Panc1 (cell line): ENCODE measurements at regions not wholly inside any gene's neighbourhood (a gene's known extent, or its start where the extent isn't known, plus 50 kb on each side); places are given as distances from the start of the nearest gene placed in this dataset.

Source experiments
- ATAC-seq: fragments of 200-7000 bp; cut with Tn5 transposase; 2 replicates; pipeline ENCODE4 v1.9.1; 2020; ENCODE audit warnings: mild to moderate bottlenecking, moderate library complexity
- BruUV-seq: library from RNA; stranded (reverse); fragments of 400-500 nt; replicated peaks from 2 replicates; lab custom pipeline; 2021; lab: Mats Ljungman, UMichigan
- CTCF ChIA-PET: fragments of 300-600 bp; sonication (Branson Sonifier 250); formaldehyde crosslinking; loops from one replicate; lab custom pipeline; 2022; ENCODE audit warnings: antibody characterized with exemption; lab: Charles Lee
- POLR2A ChIA-PET: fragments of 300-600 bp; sonication (Branson Sonifier 250); formaldehyde crosslinking; loops from one replicate; lab custom pipeline; 2022; ENCODE audit warnings: antibody characterized with exemption; lab: Charles Lee
- DNase-seq: peaks from one replicate; pipeline ENCODE4 v3.0.0-alpha.2; 2010; ENCODE audit warnings: low read depth, low spot score
- H3K27ac ChIP-seq: 2 replicates; pipeline ENCODE4 v1.5.1; 2011; ENCODE audit warnings: mild to moderate bottlenecking, low read length, inconsistent platforms
- H3K27me3 ChIP-seq: fragments of 200-500 bp; sonication (Bioruptor generic); 2 replicates; pipeline ENCODE4 v1.6.0; 2014; ENCODE audit warnings: low read length, inconsistent platforms; ENCODE audit not compliant: control insufficient read depth, insufficient read depth
- H3K36me3 ChIP-seq: fragments of 200-500 bp; sonication (Bioruptor generic); 2 replicates; pipeline ENCODE4 v1.5.1; 2014; ENCODE audit warnings: inconsistent platforms, mild to moderate bottlenecking, low read length, moderate library complexity; ENCODE audit not compliant: control insufficient read depth, insufficient read depth
- H3K4me1 ChIP-seq: 2 replicates; pipeline ENCODE4 v1.5.1; 2011; ENCODE audit warnings: inconsistent platforms, mild to moderate bottlenecking, low read length, moderate library complexity; ENCODE audit not compliant: control insufficient read depth, insufficient read depth
- H3K4me3 ChIP-seq, 2 experiments: 2 replicates each; pipeline ENCODE4 v1.5.1; 2011 to 2012; ENCODE audit warnings: low read depth in 2 of 2, low read length in 2 of 2, mild to moderate bottlenecking in 2 of 2, inconsistent platforms in 1 of 2, moderate library complexity in 1 of 2
- H3K9me3 ChIP-seq: fragments of 200-500 bp; sonication (Bioruptor generic); 2 replicates; pipeline ENCODE4 v1.5.1; 2014; ENCODE audit warnings: low read depth, mild to moderate bottlenecking, inconsistent platforms, low read length, moderate library complexity; ENCODE audit not compliant: control insufficient read depth, insufficient read depth
- CTCF ChIP-seq: fragments of 450-650 bp; IDR thresholded peaks from 2 replicates; pipeline ENCODE4 v1.5.1; 2017; ENCODE audit warnings: mild to moderate bottlenecking
- POLR2AphosphoS5 ChIP-seq: IDR thresholded peaks from 2 replicates; pipeline ENCODE4 v1.6.1; 2012; ENCODE audit warnings: mild to moderate bottlenecking, low read depth, low read length, moderate library complexity
- REST ChIP-seq, 2 experiments: IDR thresholded peaks; 2 replicates each; pipeline ENCODE4 v1.6.1; 2011 to 2012; ENCODE audit warnings: low read depth in 2 of 2, control low read depth in 1 of 2, low read length in 1 of 2, mild to moderate bottlenecking in 1 of 2, moderate library complexity in 1 of 2; ENCODE audit not compliant: insufficient read depth in 1 of 2
- SIN3A ChIP-seq: IDR thresholded peaks from 2 replicates; pipeline ENCODE4 v1.6.1; 2012; ENCODE audit warnings: low read depth, mild to moderate bottlenecking, low read length, moderate library complexity, borderline replicate concordance; ENCODE audit not compliant: insufficient read depth
- TCF7L2 ChIP-seq: IDR thresholded peaks from 2 replicates; pipeline ENCODE4 v1.6.1; 2011; ENCODE audit warnings: mild to moderate bottlenecking, low read depth, low read length, inconsistent platforms
- in situ Hi-C: cut with HindIII; loops from 2 replicates; pipeline ENCODE4 v1.10.0; 2016; ENCODE audit warnings: low sequenced_read_pairs, low pct_unique_long_range_greater_than_20kb
- intact Hi-C: fragments of 100-400 bp; cut with micrococcal nuclease; formaldehyde crosslinking; loops from one replicate; pipeline ENCODE4 v1.10.0; 2022; ENCODE audit not compliant: unreplicated experiment

GRCh38 chr6:156420172-156420993, 356.8 kb upstream of the ARID1B start:
- in situ Hi-C loops = no loop called here
- Histone ChIP-seq H3K4me3 (no peak overlapping the region), H3K27ac (peak overlapping the region; percentile 36; the same call in 1 of the 2 replicates), H3K27me3 (no peaks in the 10 kb centered on the region), H3K4me1 (no peaks in the 10 kb centered on the region), H3K9me3 (0 out of 2 replicates have a peak, but pooled peaks cover 3% of the 10 kb centered on the region), H3K36me3 (no peaks in the 10 kb centered on the region)
- ATAC-seq (no peak), DNase-seq (no peak)
- ChIA-PET CTCF (no interaction called here), POLR2A (interaction anchor here (0.5 to 0.7 kb wide), 2 partner anchors 45 to 979 kb away, joined by 4 to 5 read pairs; no protein-coding TSS in a partner anchor)
- intact Hi-C loops = no loop called here
- TF ChIP-seq REST (IDR thresholded peaks at IDR 0.05; ENCODE audit: insufficient read depth in 1 of 2, low read depth in 2 of 2, low read length in 1 of 2) (no peak), POLR2AphosphoS5 (no peak), TCF7L2 (no peak), CTCF (no peak), SIN3A (no peak)
- BruUV-seq = no TSS peak

- POLR2A ChIA-PET = no interaction called here
- Histone ChIP-seq H3K27ac (peak overlapping the region; percentile 36; the same call in 1 of the 2 replicates), H3K27me3 (no peaks in the 10 kb centered on the region), H3K9me3 (0 out of 2 replicates have a peak, but pooled peaks cover 3% of the 10 kb centered on the region), H3K36me3 (no peaks in the 10 kb centered on the region), H3K4me3 (no peak overlapping the region), H3K4me1 (no peaks in the 10 kb centered on the region)
- no peak for ATAC-seq
- CTCF ChIA-PET = no interaction called here
- intact Hi-C loops (no loop called here), in situ Hi-C loops (no loop called here)
- no peak for TF ChIP-seq CTCF
- no peak for TF ChIP-seq TCF7L2
- no peak for TF ChIP-seq SIN3A
- no peak for TF ChIP-seq POLR2AphosphoS5
- TF ChIP-seq REST (IDR thresholded peaks at IDR 0.05; ENCODE audit: insufficient read depth in 1 of 2, low read depth in 2 of 2, low read length in 1 of 2) = no peak
- no TSS peak for BruUV-seq
- no peak for DNase-seq
Observed at GRCh38 chr6:156419594-156419993, 357.6 kb upstream of the ARID1B start.
